Gastroesophageal sphincter (tissue), 4 donors: ENCODE measurements at regions not wholly inside any gene's neighbourhood (a gene's known extent, or its start where the extent isn't known, plus 50 kb on each side); places are given as distances from the start of the nearest gene placed in this dataset.

ENCODE experiments used
- ATAC-seq: fragments of 150-250 bp; one replicate; pipeline ENCODE4 v1.9.1; 2016; ENCODE audit warnings: mild to moderate bottlenecking, moderate library complexity
- H3K27ac ChIP-seq, 4 donors: fragments of 200-600 bp; sonication (generic) in 3 of 4; 1 replicate in 3 of 4; 2 replicates in 1 of 4; pipeline ENCODE4 v1.5.1; 2016 to 2019
- H3K27me3 ChIP-seq: fragments of 200-600 bp; sonication (generic); one replicate; pipeline ENCODE4 v1.5.1; 2019
- H3K36me3 ChIP-seq, 2 donors: fragments of 200-600 bp; sonication (generic); one replicate each; pipeline ENCODE4 v1.5.1; 2019; ENCODE audit warnings: control low read depth in 1 of 2
- H3K4me1 ChIP-seq, 3 donors: fragments of 200-600 bp; sonication (generic); 1 replicate in 2 of 3; 2 replicates in 1 of 3; pipeline ENCODE4 v1.5.1; 2016 to 2019; ENCODE audit warnings: control low read depth in 2 of 3
- H3K4me3 ChIP-seq, 2 donors: fragments of 200-600 bp; sonication (generic); one replicate each; pipeline ENCODE4 v1.5.1; 2019; ENCODE audit warnings: mild to moderate bottlenecking in 1 of 2, moderate library complexity in 1 of 2
- H3K9me3 ChIP-seq, 3 donors: fragments of 200-600 bp; sonication (generic); one replicate each; pipeline ENCODE4 v1.5.1; 2017 to 2019; ENCODE audit warnings: control low read depth in 2 of 3
- CTCF ChIP-seq, 4 experiments: fragments of 200-600 bp in 2 of 4; fragments of 450-650 bp in 2 of 4; sonication (generic) in 1 of 4; IDR thresholded peaks; one replicate each; pipeline ENCODE4 v1.5.1; 2017 to 2019; ENCODE audit warnings: antibody characterized with exemption in 4 of 4, mild to moderate bottlenecking in 2 of 4, moderate library complexity in 2 of 4
- EP300 ChIP-seq: sonication (generic); formaldehyde crosslinking; IDR thresholded peaks from one replicate; pipeline ENCODE4 v1.6.1; 2017; ENCODE audit warnings: antibody characterized with exemption, mild to moderate bottlenecking
- POLR2A ChIP-seq, 2 donors: fragments of 450-650 bp; IDR thresholded peaks; one replicate each; pipeline ENCODE4 v1.6.1; 2017; ENCODE audit warnings: antibody characterized with exemption in 2 of 2, mild to moderate bottlenecking in 2 of 2, moderate library complexity in 1 of 2
- POLR2AphosphoS5 ChIP-seq: sonication (generic); formaldehyde crosslinking; IDR thresholded peaks from one replicate; pipeline ENCODE4 v1.6.1; 2017; ENCODE audit warnings: antibody characterized with exemption
- WGBS, 2 donors: methylation state at CpG; one replicate each; pipeline ENCODE4 v1.1.5; 2018; ENCODE audit warnings: low coverage in 1 of 2; 5-methylcytosine and 5-hydroxymethylcytosine counted together

GRCh38 chr2:204051984-204052556, 115.5 kb downstream of the ICOS start:
- Histone ChIP-seq H3K27ac (no peak overlapping the region), H3K36me3 (no peaks in the 10 kb centered on the region), H3K27me3 (no peaks in the 10 kb centered on the region), H3K4me3 (no peak overlapping the region), H3K9me3 (no peaks in the 10 kb centered on the region), H3K4me1 (no peaks in the 10 kb centered on the region)
- no peak for ATAC-seq
- 14 to 100% methylated on average over 1 to 3 of the region's 3 CpGs for WGBS, 2 donors
- TF ChIP-seq POLR2A (IDR thresholded peaks at IDR 0.05) = no peak
- TF ChIP-seq EP300 = no peak
- no peak for TF ChIP-seq CTCF (IDR thresholded peaks at IDR 0.05)
- no peak for TF ChIP-seq POLR2AphosphoS5

DNA sequence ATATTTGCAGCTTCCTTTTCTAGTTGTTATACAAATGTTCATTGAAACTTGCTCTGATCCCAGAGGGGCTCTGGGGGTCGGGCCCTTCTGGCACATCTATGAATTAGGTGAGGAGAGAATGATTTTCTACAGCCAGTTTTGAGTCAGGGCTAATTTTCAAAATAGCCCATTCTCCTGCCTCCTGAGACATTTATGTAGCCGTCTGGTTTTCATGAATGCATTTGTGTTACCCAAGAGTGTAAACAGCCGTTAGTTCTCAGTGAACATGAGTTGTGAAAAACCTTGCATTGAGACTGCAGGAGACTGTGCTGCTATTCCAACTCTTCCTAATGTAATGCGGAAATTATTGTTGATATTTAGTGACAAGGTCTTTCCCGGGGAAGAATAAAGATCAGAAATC, 122.5 kb downstream of the ICOS start:
- 45 to 72% methylated on average over 3 to 5 of the region's 5 CpGs for WGBS, 2 donors

DNA sequence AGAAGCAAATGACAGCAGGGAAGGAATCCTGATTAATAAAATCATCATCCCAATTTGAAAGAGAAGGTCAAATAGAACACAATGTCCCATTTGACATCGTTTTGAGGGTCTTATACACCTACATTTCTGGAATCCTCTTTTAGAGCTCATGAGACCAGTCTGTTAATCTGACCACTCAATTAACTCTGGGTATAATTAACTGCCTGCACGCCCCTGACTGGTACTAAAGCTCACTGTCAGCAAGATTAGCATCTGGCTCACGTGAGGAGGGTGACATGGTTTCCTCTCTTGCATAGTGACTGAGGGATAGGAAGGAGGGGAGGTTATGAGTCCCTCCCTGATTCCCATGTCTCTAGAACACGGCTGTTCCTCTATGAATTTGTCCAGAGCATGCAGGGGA, 124.3 kb downstream of the ICOS start:
- TF ChIP-seq POLR2A (IDR thresholded peaks at IDR 0.05) (no peak), CTCF (IDR thresholded peaks at IDR 0.05) (no peak), POLR2AphosphoS5 (no peak), EP300 (no peak)
- no peaks in the 10 kb centered on the region for H3K36me3 ChIP-seq
- no peak overlapping the region for H3K27ac ChIP-seq
- H3K4me1 ChIP-seq = no peaks in the 10 kb centered on the region
- no peak for ATAC-seq
- H3K27me3 ChIP-seq = no peaks in the 10 kb centered on the region
- 71 to 77% methylated on average over 1 to 4 of the region's 4 CpGs for WGBS, 2 donors
- H3K4me3 ChIP-seq = no peak overlapping the region
- H3K9me3 ChIP-seq = no peaks in the 10 kb centered on the region

More for the DNA sequence above, 122.5 kb downstream of the ICOS start:
- no peaks in the 10 kb centered on the region for H3K4me1 ChIP-seq
- TF ChIP-seq CTCF (IDR thresholded peaks at IDR 0.05) (no peak), POLR2AphosphoS5 (no peak), POLR2A (IDR thresholded peaks at IDR 0.05) (no peak), EP300 (no peak)
- no peaks in the 10 kb centered on the region for H3K36me3 ChIP-seq
- no peak overlapping the region for H3K4me3 ChIP-seq
- no peak for ATAC-seq
- no peak overlapping the region for H3K27ac ChIP-seq
- H3K9me3 ChIP-seq = no peaks in the 10 kb centered on the region
- no peaks in the 10 kb centered on the region for H3K27me3 ChIP-seq

- TF ChIP-seq EP300 (no peak), POLR2A (IDR thresholded peaks at IDR 0.05) (no peak), POLR2AphosphoS5 (no peak), CTCF (IDR thresholded peaks at IDR 0.05) (no peak)
- Histone ChIP-seq H3K27ac (no peak overlapping the region), H3K27me3 (no peaks in the 10 kb centered on the region), H3K9me3 (no peaks in the 10 kb centered on the region), H3K4me1 (no peaks in the 10 kb centered on the region), H3K36me3 (no peaks in the 10 kb centered on the region), H3K4me3 (no peak overlapping the region)
- ATAC-seq = no peak
- 83 to 100% methylated on average over 1 to 4 of the region's 4 CpGs for WGBS, 2 donors
Observed at GRCh38 chr2:204061241-204061640, 124.7 kb downstream of the ICOS start.

DNA sequence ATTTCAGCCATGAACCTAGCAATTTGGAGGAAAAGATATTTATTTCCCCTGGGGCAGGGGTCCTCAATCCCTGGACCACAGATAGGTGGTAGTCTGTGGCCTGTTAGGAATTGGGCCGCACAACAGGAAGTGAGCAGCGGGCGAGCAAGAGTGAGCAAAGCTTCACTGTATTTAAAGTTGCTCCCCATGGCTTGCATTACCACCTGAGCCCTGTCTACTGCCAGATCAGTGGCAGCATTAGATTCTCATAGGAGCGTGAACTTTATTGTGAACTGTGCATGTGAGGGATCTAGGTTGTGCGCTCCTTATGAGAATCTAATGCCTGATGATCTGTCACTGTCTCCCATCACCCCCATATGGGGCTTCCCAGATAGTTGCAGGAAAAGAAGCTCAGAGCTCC, 127.6 kb downstream of the ICOS start:
- Histone ChIP-seq H3K4me1 (no peaks in the 10 kb centered on the region), H3K36me3 (no peaks in the 10 kb centered on the region), H3K9me3 (no peaks in the 10 kb centered on the region), H3K27me3 (no peaks in the 10 kb centered on the region), H3K4me3 (no peak overlapping the region), H3K27ac (no peak overlapping the region)
- TF ChIP-seq CTCF (IDR thresholded peaks at IDR 0.05) = no peak
- no peak for TF ChIP-seq POLR2A (IDR thresholded peaks at IDR 0.05)
- TF ChIP-seq POLR2AphosphoS5 = no peak
- no peak for TF ChIP-seq EP300
- WGBS, 2 donors = 100% methylated on average over 4 to 5 of the region's 5 CpGs
- no peak for ATAC-seq
